DOHH2 (cell line): ENCODE measurements at regions not wholly inside any gene's neighbourhood (a gene's known extent, or its start where the extent isn't known, plus 50 kb on each side); places are given as distances from the start of the nearest gene placed in this dataset.
"Not testable (repeated sequence)": the region's sequence is repeated elsewhere in the genome, so short reads cannot be mapped to it uniquely, and the experiment has no call there.

ENCODE experiments used
- H3F3A ChIP-seq: fragments of 200-600 bp; sonication (generic), shearing (Covaris generic); 2 replicates; pipeline ENCODE4 v1.6.0; 2016; ENCODE audit warnings: antibody characterized with exemption, mild to moderate bottlenecking; ENCODE audit not compliant: control insufficient read depth, insufficient read depth
- H3K27ac ChIP-seq: fragments of 200-600 bp; sonication (generic); 2 replicates; pipeline ENCODE4 v1.5.1; 2014; ENCODE audit warnings: low read depth, mild to moderate bottlenecking, low read length, moderate library complexity
- H3K27me3 ChIP-seq: fragments of 200-600 bp; sonication (generic); 2 replicates; pipeline ENCODE4 v1.6.1; 2014; ENCODE audit warnings: mild to moderate bottlenecking, low read length, mixed read lengths; ENCODE audit not compliant: control insufficient read depth
- H3K36me3 ChIP-seq: fragments of 200-600 bp; sonication (generic); 2 replicates; pipeline ENCODE4 v1.6.1; 2014; ENCODE audit warnings: mild to moderate bottlenecking, low read length, moderate library complexity, mixed read lengths; ENCODE audit not compliant: control insufficient read depth
- H3K4me1 ChIP-seq: fragments of 200-600 bp; sonication (generic); 2 replicates; pipeline ENCODE4 v1.6.1; 2014; ENCODE audit warnings: mild to moderate bottlenecking, low read length, mixed read lengths; ENCODE audit not compliant: control insufficient read depth
- H3K4me2 ChIP-seq: fragments of 200-600 bp; sonication (generic); 2 replicates; pipeline ENCODE4 v1.6.0; 2014; ENCODE audit warnings: mild to moderate bottlenecking, low read length, moderate library complexity
- H3K4me3 ChIP-seq: fragments of 200-600 bp; sonication (generic); 2 replicates; pipeline ENCODE4 v1.5.1; 2014; ENCODE audit warnings: mild to moderate bottlenecking, low read length, mixed read lengths
- H3K79me2 ChIP-seq: fragments of 200-600 bp; sonication (generic); 2 replicates; pipeline ENCODE4 v1.6.1; 2014; ENCODE audit warnings: mild to moderate bottlenecking, low read length, mixed read lengths; ENCODE audit not compliant: control insufficient read depth
- H3K9me2 ChIP-seq: fragments of 200-600 bp; sonication (generic); replicated peaks from 2 replicates; pipeline ENCODE4 v1.6.1; 2014; ENCODE audit warnings: mild to moderate bottlenecking, low read length, mixed read lengths; ENCODE audit not compliant: control insufficient read depth
- H3K9me3 ChIP-seq: fragments of 200-600 bp; sonication (generic); 2 replicates; pipeline ENCODE4 v1.6.1; 2014; ENCODE audit warnings: antibody characterized with exemption, low read length, mixed read lengths; ENCODE audit not compliant: control insufficient read depth, insufficient read depth
- H4K20me1 ChIP-seq: fragments of 200-600 bp; sonication (generic); 2 replicates; pipeline ENCODE4 v1.6.0; 2014; ENCODE audit warnings: low read depth, mild to moderate bottlenecking, antibody characterized with exemption, low read length, moderate library complexity; ENCODE audit not compliant: control insufficient read depth, insufficient read depth
- CTCF ChIP-seq: fragments of 200-600 bp; sonication (generic); IDR thresholded peaks from one replicate; pipeline ENCODE4 v1.5.1; 2014; ENCODE audit warnings: antibody characterized with exemption, mild to moderate bottlenecking, low read depth, low read length; ENCODE audit not compliant: poor library complexity, severe bottlenecking
- EZH2phosphoT487 ChIP-seq: fragments of 200-600 bp; sonication (generic); IDR thresholded peaks from 2 replicates; pipeline ENCODE4 v1.6.1; 2017; ENCODE audit warnings: borderline replicate concordance, mild to moderate bottlenecking, antibody characterized with exemption, low read length, moderate library complexity, mixed read lengths

GRCh38 chr7:121608785-121609184 lies 212.7 kb upstream of the FAM3C start:
- H3K36me3 ChIP-seq, result no peaks in the 10 kb centered on the region
- no peaks in the 10 kb centered on the region for H3K9me2 ChIP-seq
- H3K27me3 ChIP-seq, result peaks cover 18% of the 10 kb centered on the region
- no peaks in the 10 kb centered on the region for H3K9me3 ChIP-seq
- TF ChIP-seq CTCF, result no peak
- TF ChIP-seq EZH2phosphoT487, result no peak
- H3K4me3 ChIP-seq, result no peak overlapping the region
- no peak overlapping the region for H3K4me2 ChIP-seq
- no peaks in the 10 kb centered on the region for H3K4me1 ChIP-seq
- no peak overlapping the region for H3K27ac ChIP-seq
- H4K20me1 ChIP-seq, result no peaks in the 10 kb centered on the region
- H3F3A ChIP-seq, result no peaks in the 10 kb centered on the region
- H3K79me2 ChIP-seq, result no peaks in the 10 kb centered on the region

GRCh38 chr7:121608183-121608582 lies 212.1 kb upstream of the FAM3C start:
- peaks cover 18% of the 10 kb centered on the region for H3K27me3 ChIP-seq
- not testable (repeated sequence) for H4K20me1 ChIP-seq, H3K9me3 ChIP-seq, H3K4me1 ChIP-seq, H3K79me2 ChIP-seq, H3K4me3 ChIP-seq, H3K36me3 ChIP-seq, H3F3A ChIP-seq, H3K4me2 ChIP-seq, H3K9me2 ChIP-seq, H3K27ac ChIP-seq

- no peak overlapping the region for H3K4me3 ChIP-seq
- no peak overlapping the region for H3K4me2 ChIP-seq
- H3F3A ChIP-seq, result no peaks in the 10 kb centered on the region
- H3K36me3 ChIP-seq, result no peaks in the 10 kb centered on the region
- H3K27ac ChIP-seq, result no peak overlapping the region
- no peaks in the 10 kb centered on the region for H3K9me3 ChIP-seq
- H3K27me3 ChIP-seq, result peaks cover 18% of the 10 kb centered on the region
- no peaks in the 10 kb centered on the region for H3K79me2 ChIP-seq
- TF ChIP-seq CTCF (peak; percentile 21), EZH2phosphoT487 (no peak)
- no peaks in the 10 kb centered on the region for H4K20me1 ChIP-seq
- H3K9me2 ChIP-seq, result no peaks in the 10 kb centered on the region
- no peaks in the 10 kb centered on the region for H3K4me1 ChIP-seq
These were observed 209.2 kb upstream of the FAM3C start for GRCh38 chr7:121605317-121605680.

DNA sequence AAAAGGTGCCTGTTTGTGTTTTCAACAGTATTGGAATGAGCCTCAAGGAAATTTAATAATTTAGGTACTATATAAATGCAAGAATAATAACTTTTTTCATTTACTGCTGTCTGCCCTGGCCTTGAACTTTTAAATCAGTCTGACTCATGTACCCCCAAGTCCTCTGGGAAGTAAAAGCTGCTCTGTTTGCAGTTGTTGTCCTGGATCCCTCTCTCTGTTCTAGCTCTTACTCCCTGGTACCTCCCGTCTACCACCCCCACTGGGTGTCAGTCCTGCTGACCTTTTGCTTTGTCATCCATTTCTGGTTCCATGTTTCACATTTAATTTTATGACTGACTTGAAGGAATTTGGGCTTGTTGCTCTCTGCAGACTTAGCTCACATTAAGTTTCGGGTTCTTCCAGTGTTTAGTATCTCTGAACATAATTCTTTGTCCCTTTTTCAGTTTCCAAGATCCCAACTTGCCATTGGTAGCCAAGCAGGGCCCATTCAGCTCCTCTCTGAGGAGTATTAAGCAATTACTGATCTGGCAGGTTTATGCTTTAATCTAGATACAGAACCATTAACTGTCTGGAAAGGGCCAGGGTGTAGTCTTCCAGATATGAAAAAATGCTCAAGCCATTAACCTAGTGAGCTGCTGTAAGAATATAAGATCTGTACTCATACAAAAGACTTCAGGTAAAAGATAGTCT lies 208.7 kb upstream of the FAM3C start:
- Histone ChIP-seq H3K4me1 (no peaks in the 10 kb centered on the region), H3K9me3 (no peaks in the 10 kb centered on the region), H3K27me3 (peaks cover 18% of the 10 kb centered on the region), H3K79me2 (no peaks in the 10 kb centered on the region), H3K4me2 (no peak overlapping the region), H3K4me3 (no peak overlapping the region), H3K27ac (no peak overlapping the region), H3F3A (no peaks in the 10 kb centered on the region), H4K20me1 (no peaks in the 10 kb centered on the region), H3K9me2 (no peaks in the 10 kb centered on the region), H3K36me3 (no peaks in the 10 kb centered on the region)
- TF ChIP-seq CTCF (no peak), EZH2phosphoT487 (no peak)
